ENCODE measurements at regions not wholly inside any gene's neighbourhood (a gene's known extent, or its start where the extent isn't known, plus 50 kb on each side); places are given as distances from the start of the nearest gene placed in this dataset.

GRCh38 chr18:30465096-30465495, 577.4 kb downstream of the DSC3 start (continued):
- no peak for TF ChIP-seq EP300 (IDR thresholded peaks at IDR 0.05; ENCODE audit: borderline replicate concordance in 1 of 2, low read depth in 2 of 2, low read length in 2 of 2)
- TF ChIP-seq NANOG (IDR thresholded peaks at IDR 0.05; ENCODE audit: insufficient read depth, low read depth, low read length, poor library complexity, severe bottlenecking): no peak
